ENCODE measurements at regions not wholly inside any gene's neighbourhood (a gene's known extent, or its start where the extent isn't known, plus 50 kb on each side); places are given as distances from the start of the nearest gene placed in this dataset.

GRCh38 chr13:73880365-73880764 is 253.8 kb downstream of the KLF12 start:
- H3K4me3 ChIP-seq (ENCODE audit: low read depth, low read length) = no peak overlapping the region
- H3K27me3 ChIP-seq (ENCODE audit: control insufficient read depth, insufficient read depth, low read length) = no peaks in the 10 kb centered on the region
- H3K4me1 ChIP-seq = no peaks in the 10 kb centered on the region
- no peaks in the 10 kb centered on the region for H3K36me3 ChIP-seq (ENCODE audit: control insufficient read depth, insufficient read depth, low read length)
- TF ChIP-seq, protein P1, sequence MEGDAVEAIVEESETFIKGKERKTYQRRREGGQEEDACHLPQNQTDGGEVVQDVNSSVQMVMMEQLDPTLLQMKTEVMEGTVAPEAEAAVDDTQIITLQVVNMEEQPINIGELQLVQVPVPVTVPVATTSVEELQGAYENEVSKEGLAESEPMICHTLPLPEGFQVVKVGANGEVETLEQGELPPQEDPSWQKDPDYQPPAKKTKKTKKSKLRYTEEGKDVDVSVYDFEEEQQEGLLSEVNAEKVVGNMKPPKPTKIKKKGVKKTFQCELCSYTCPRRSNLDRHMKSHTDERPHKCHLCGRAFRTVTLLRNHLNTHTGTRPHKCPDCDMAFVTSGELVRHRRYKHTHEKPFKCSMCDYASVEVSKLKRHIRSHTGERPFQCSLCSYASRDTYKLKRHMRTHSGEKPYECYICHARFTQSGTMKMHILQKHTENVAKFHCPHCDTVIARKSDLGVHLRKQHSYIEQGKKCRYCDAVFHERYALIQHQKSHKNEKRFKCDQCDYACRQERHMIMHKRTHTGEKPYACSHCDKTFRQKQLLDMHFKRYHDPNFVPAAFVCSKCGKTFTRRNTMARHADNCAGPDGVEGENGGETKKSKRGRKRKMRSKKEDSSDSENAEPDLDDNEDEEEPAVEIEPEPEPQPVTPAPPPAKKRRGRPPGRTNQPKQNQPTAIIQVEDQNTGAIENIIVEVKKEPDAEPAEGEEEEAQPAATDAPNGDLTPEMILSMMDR (IDR thresholded peaks at IDR 0.05) = no peak
- H3K9ac ChIP-seq = no peak overlapping the region
- H2AFZ ChIP-seq = no peak overlapping the region
- no peaks in the 10 kb centered on the region for H3K79me2 ChIP-seq
- H3K9me3 ChIP-seq (ENCODE audit: control insufficient read depth, low read length) = no peaks in the 10 kb centered on the region
- H3K27ac ChIP-seq = no peak overlapping the region
- no peak overlapping the region for H3K4me2 ChIP-seq (ENCODE audit: low read length)

- H3K4me3 ChIP-seq (ENCODE audit: low read depth, low read length) = no peak overlapping the region
- TF ChIP-seq, protein P1 (IDR thresholded peaks at IDR 0.05) = no peak
- H3K36me3 ChIP-seq (ENCODE audit: control insufficient read depth, insufficient read depth, low read length) = no peaks in the 10 kb centered on the region
- no peak overlapping the region for H3K27ac ChIP-seq
- no peaks in the 10 kb centered on the region for H3K27me3 ChIP-seq (ENCODE audit: control insufficient read depth, insufficient read depth, low read length)
- H3K9me3 ChIP-seq (ENCODE audit: control insufficient read depth, low read length) = no peaks in the 10 kb centered on the region
- H3K79me2 ChIP-seq = no peaks in the 10 kb centered on the region
- no peak overlapping the region for H2AFZ ChIP-seq
- no peak overlapping the region for H3K4me2 ChIP-seq (ENCODE audit: low read length)
- H3K9ac ChIP-seq = no peak overlapping the region
- H3K4me1 ChIP-seq = no peaks in the 10 kb centered on the region
Observed at GRCh38 chr13:73879346-73880015, 254.7 kb downstream of the KLF12 start.

GRCh38 chr13:73877399-73877798 is 256.8 kb downstream of the KLF12 start:
- Histone ChIP-seq H3K4me1 (no peaks in the 10 kb centered on the region), H2AFZ (no peak overlapping the region), H3K36me3 (ENCODE audit: control insufficient read depth, insufficient read depth, low read length) (no peaks in the 10 kb centered on the region), H3K27me3 (ENCODE audit: control insufficient read depth, insufficient read depth, low read length) (no peaks in the 10 kb centered on the region), H3K9ac (no peak overlapping the region), H3K79me2 (no peaks in the 10 kb centered on the region), H3K4me2 (ENCODE audit: low read length) (no peak overlapping the region), H3K27ac (no peak overlapping the region), H3K9me3 (ENCODE audit: control insufficient read depth, low read length) (no peaks in the 10 kb centered on the region), H3K4me3 (ENCODE audit: low read depth, low read length) (no peak overlapping the region)
- TF ChIP-seq, protein P1 (IDR thresholded peaks at IDR 0.05) = no peak

GRCh38 chr13:73876323-73876722 is 257.9 kb downstream of the KLF12 start:
- no peak overlapping the region for H3K27ac ChIP-seq
- TF ChIP-seq, protein P1 (IDR thresholded peaks at IDR 0.05) = no peak
- H3K9ac ChIP-seq = no peak overlapping the region
- no peak overlapping the region for H2AFZ ChIP-seq
- H3K4me3 ChIP-seq (ENCODE audit: low read depth, low read length) = no peak overlapping the region
- no peak overlapping the region for H3K4me2 ChIP-seq (ENCODE audit: low read length)
- no peaks in the 10 kb centered on the region for H3K36me3 ChIP-seq (ENCODE audit: control insufficient read depth, insufficient read depth, low read length)
- H3K27me3 ChIP-seq (ENCODE audit: control insufficient read depth, insufficient read depth, low read length) = no peaks in the 10 kb centered on the region
- H3K4me1 ChIP-seq = no peaks in the 10 kb centered on the region
- H3K9me3 ChIP-seq (ENCODE audit: control insufficient read depth, low read length) = no peaks in the 10 kb centered on the region
- no peaks in the 10 kb centered on the region for H3K79me2 ChIP-seq
